Adrenal gland (tissue), 9 donors: ENCODE measurements at regions not wholly inside any gene's neighbourhood (a gene's known extent, or its start where the extent isn't known, plus 50 kb on each side); places are given as distances from the start of the nearest gene placed in this dataset.

ENCODE experiments used
- DNase-seq, 7 donors: peaks; one replicate each; pipeline ENCODE4 v3.0.0-alpha.2; 2019 to 2020
- H3K27ac ChIP-seq, 5 donors: fragments of 200-600 bp; sonication (generic) in 4 of 5; 1 replicate in 3 of 5; 2 replicates in 2 of 5; pipeline versions ENCODE4 v1.5.1 to v1.8.0; 2016 to 2020; ENCODE audit warnings: mild to moderate bottlenecking in 1 of 5
- H3K27me3 ChIP-seq: fragments of 200-600 bp; 2 replicates; pipeline ENCODE4 v1.8.0; 2021
- H3K36me3 ChIP-seq, 2 donors: fragments of 200-600 bp; replicated peaks in 1 of 2; 1 replicate in 1 of 2; 2 replicates in 1 of 2; pipeline versions ENCODE4 v1.5.1 to v1.8.0; 2018 to 2022
- H3K4me1 ChIP-seq, 2 donors: fragments of 200-600 bp; replicated peaks in 1 of 2; 1 replicate in 1 of 2; 2 replicates in 1 of 2; pipeline versions ENCODE4 v1.5.1 to v1.8.0; 2018 to 2021
- H3K4me3 ChIP-seq, 4 donors: fragments of 200-600 bp; sonication (generic) in 3 of 4; one replicate each; pipeline ENCODE4 v1.5.1; 2016 to 2018
- H3K9me3 ChIP-seq, 3 donors: fragments of 200-600 bp; sonication (generic) in 1 of 3; replicated peaks in 1 of 3; 1 replicate in 2 of 3; 2 replicates in 1 of 3; pipeline versions ENCODE4 v1.5.1 to v1.8.0; 2016 to 2021
- POLR2A ChIP-seq, 2 donors: fragments of 450-650 bp; IDR thresholded peaks; one replicate each; pipeline ENCODE4 v1.6.1; 2017; ENCODE audit warnings: antibody characterized with exemption in 2 of 2, mild to moderate bottlenecking in 2 of 2, moderate library complexity in 1 of 2
- WGBS, 4 donors: extraction: QIAGEN DNeasy Blood & Tissue Kit in 2 of 4; methylation state at CpG; one replicate each; pipeline versions ENCODE4 v1.1.5 to v1.1.7; 2013 to 2017; 5-methylcytosine and 5-hydroxymethylcytosine counted together
- intact Hi-C, 2 donors: fragments of 100-400 bp; cut with DNase I; formaldehyde crosslinking; loops; one replicate each; pipeline versions ENCODE4 v1.14.1 to v1.15.0; 2022 to 2023
- TF ChIP-seq, protein P1 (sequence below), 6 experiments: fragments of 450-650 bp in 4 of 6; fragments of 200-600 bp in 2 of 6; sonication (generic) in 1 of 6; IDR thresholded peaks; 1 replicate in 5 of 6; 2 replicates in 1 of 6; pipeline versions ENCODE4 v1.5.1 to v1.8.0; 2016 to 2021; ENCODE audit warnings: antibody characterized with exemption in 6 of 6, mild to moderate bottlenecking in 2 of 6, moderate library complexity in 1 of 6
- donor health status: healthy with polysubstance abuse.
- donor health status: Bipolar disorder and iron deficiency.
- donor health status: DM: yes; HTN: yes; CAD: no.
- donor health status: DM: no; HTN: no; CAD: no.
- donor health status: DM: no; HTN: no; CAD: no.

DNA sequence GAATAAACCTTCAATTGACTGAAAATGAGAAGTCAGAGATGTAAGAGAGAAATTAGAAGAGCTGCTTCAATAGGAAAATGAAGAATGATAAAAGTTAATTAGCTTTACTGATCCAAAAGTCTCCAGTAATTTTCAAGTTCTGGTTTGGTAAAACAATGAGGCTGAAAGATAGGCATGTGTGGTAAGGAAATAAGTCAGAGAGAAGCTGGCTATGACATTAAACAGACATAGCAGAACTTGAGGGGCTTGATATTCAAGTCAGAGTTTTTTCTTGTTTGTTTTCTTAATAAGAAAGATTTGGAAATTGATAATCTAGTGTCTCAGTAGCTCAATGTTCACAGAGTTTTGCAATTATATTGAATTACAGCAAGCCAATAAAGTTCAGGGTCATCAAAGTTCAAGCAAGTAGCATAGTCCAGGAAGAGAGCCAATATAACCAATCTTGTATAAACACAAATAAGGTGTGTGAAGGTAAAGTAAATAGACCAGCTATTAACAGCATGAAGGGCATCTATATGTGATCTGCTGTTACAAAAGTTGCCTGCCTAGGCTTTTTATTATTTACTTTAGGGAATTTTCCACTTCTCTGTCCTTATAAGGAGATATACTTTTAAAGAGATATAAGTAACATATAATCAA, 1111.5 kb downstream of the TRHDE start:
- TF ChIP-seq, protein P1, sequence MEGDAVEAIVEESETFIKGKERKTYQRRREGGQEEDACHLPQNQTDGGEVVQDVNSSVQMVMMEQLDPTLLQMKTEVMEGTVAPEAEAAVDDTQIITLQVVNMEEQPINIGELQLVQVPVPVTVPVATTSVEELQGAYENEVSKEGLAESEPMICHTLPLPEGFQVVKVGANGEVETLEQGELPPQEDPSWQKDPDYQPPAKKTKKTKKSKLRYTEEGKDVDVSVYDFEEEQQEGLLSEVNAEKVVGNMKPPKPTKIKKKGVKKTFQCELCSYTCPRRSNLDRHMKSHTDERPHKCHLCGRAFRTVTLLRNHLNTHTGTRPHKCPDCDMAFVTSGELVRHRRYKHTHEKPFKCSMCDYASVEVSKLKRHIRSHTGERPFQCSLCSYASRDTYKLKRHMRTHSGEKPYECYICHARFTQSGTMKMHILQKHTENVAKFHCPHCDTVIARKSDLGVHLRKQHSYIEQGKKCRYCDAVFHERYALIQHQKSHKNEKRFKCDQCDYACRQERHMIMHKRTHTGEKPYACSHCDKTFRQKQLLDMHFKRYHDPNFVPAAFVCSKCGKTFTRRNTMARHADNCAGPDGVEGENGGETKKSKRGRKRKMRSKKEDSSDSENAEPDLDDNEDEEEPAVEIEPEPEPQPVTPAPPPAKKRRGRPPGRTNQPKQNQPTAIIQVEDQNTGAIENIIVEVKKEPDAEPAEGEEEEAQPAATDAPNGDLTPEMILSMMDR (IDR thresholded peaks at IDR 0.05), result no peak
- TF ChIP-seq POLR2A (IDR thresholded peaks at IDR 0.05), result no peak
- Histone ChIP-seq H3K36me3 (no peaks in the 10 kb centered on the region), H3K9me3 (no peaks in the 10 kb centered on the region), H3K27ac (no peak overlapping the region), H3K27me3 (no peaks in the 10 kb centered on the region), H3K4me1 (no peaks in the 10 kb centered on the region), H3K4me3 (no peak overlapping the region)
- intact Hi-C loops, result no loop called here
- no peak for DNase-seq

DNA sequence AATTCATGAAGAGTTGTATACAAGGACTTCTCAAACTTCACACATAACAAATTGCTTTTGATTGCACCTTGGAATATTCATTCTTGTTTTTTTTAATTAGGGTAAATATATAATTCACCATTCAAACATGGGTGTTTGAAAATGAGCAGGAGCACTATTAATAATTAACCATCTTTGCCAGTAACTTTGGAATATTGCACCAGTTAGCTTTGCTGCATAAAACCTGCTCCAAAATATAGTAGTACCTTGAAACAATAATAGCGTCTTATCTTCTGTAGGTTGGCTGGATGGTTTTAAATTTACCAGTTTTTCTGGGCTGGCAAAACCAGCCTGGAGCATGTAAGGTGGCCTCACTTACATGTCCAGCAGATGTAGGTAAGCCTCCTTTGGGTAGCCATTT, 1112.4 kb downstream of the TRHDE start:
- Histone ChIP-seq H3K27ac (no peak overlapping the region), H3K4me3 (no peak overlapping the region), H3K27me3 (no peaks in the 10 kb centered on the region), H3K4me1 (no peaks in the 10 kb centered on the region), H3K9me3 (no peaks in the 10 kb centered on the region), H3K36me3 (no peaks in the 10 kb centered on the region)
- no peak for DNase-seq
- 81 to 100% (median 91%) methylated on average over 1 of the region's 1 CpG for WGBS, 4 donors
- intact Hi-C loops, result no loop called here
- TF ChIP-seq, protein P1 (IDR thresholded peaks at IDR 0.05), result no peak
- no peak for TF ChIP-seq POLR2A (IDR thresholded peaks at IDR 0.05)

DNA sequence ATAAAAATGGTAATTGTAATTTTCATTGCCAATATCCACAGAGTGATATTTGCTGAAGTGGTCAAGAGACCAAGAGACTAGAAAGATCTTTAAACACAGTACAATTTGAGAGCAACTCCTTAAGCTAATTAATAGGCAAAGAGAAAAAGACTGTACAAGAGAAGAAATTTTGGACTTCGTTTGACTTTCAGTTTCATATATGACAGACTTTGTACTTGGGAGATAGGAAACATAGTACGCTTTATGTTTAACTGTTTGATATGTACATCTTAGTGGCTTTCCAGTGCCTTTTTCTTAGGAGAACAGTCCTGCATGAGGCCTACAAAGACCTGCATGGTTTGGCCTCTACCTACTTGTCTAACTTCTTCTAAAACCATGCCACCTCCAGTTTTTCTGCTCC, 1118.1 kb downstream of the TRHDE start:
- Histone ChIP-seq H3K4me3 (no peak overlapping the region), H3K4me1 (no peaks in the 10 kb centered on the region), H3K27me3 (no peaks in the 10 kb centered on the region), H3K27ac (no peak overlapping the region), H3K36me3 (no peaks in the 10 kb centered on the region), H3K9me3 (no peaks in the 10 kb centered on the region)
- TF ChIP-seq, protein P1 (IDR thresholded peaks at IDR 0.05), result no peak
- TF ChIP-seq POLR2A (IDR thresholded peaks at IDR 0.05), result no peak
- intact Hi-C loops, result no loop called here
- WGBS, 4 donors, result 73 to 76% (median 74%) methylated on average over 2 of the region's 2 CpGs
- DNase-seq, result no peak

DNA sequence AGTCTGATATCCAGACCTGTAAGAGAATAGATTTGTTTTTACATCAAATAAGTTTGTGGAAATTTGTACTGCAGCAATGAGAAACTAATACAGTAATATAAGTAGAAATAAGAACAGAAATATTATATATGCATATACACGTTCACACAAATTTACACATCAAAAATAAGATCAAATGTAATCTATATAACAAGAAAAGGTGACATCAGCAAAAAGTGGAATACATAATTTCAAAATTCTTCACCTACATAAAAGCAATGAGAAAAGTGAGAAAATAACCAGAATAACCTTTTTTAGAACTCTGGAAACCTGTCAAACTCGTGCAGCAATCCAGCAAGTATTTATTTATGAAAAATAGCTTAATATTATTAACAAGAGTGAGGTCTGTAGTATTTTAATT, 1124.6 kb upstream of the ATXN7L3B start:
- 58 to 81% (median 67%) methylated on average over 2 of the region's 2 CpGs for WGBS, 4 donors
- intact Hi-C loops, result no loop called here
- DNase-seq, result no peak
- Histone ChIP-seq H3K4me1 (no peaks in the 10 kb centered on the region), H3K36me3 (no peaks in the 10 kb centered on the region), H3K27me3 (no peaks in the 10 kb centered on the region), H3K4me3 (no peak overlapping the region), H3K27ac (no peak overlapping the region), H3K9me3 (no peaks in the 10 kb centered on the region)
- TF ChIP-seq POLR2A (IDR thresholded peaks at IDR 0.05), result no peak
- TF ChIP-seq, protein P1 (IDR thresholded peaks at IDR 0.05), result no peak
